ENCODE measurements at regions not wholly inside any gene's neighbourhood (a gene's known extent, or its start where the extent isn't known, plus 50 kb on each side); places are given as distances from the start of the nearest gene placed in this dataset.

- TF ChIP-seq CTCF (IDR thresholded peaks at IDR 0.05 in 4 of 5, conservative IDR thresholded peaks at IDR 0.05 in 1 of 5) = peak in 4 of 5 experiments; percentile 28 to 56 (median 34)
- TF ChIP-seq POLR2A (IDR thresholded peaks at IDR 0.05) = no peak
These were observed 248.2 kb upstream of the KLF14 start for GRCh38 chr7:130982160-130982638.

Data from gastrocnemius medialis (tissue), 4 donors.